ENCODE measurements at regions not wholly inside any gene's neighbourhood (a gene's known extent, or its start where the extent isn't known, plus 50 kb on each side); places are given as distances from the start of the nearest gene placed in this dataset.

DNA sequence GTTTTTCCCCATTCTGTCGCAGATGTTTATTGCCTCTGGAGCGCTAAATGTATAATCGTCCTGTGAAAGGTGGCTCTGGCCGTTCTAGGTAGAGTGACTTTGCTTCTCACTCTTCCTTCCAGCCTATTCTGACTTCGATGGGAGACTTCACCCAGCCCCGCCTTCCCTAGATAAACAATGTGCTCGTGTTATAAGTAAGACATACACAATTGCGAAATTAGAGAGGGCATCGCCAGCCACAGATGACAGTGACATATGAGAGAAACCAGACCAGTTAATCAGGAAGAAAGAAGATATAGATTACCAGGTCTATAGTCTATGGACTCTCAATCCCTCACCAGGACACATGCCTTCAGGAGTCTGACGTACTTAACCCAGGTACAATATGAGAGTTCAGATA is 1050.5 kb upstream of the AUTS2 start:
- no peak for TF ChIP-seq POLR2AphosphoS5 (IDR thresholded peaks at IDR 0.05; ENCODE audit: borderline replicate concordance, low read depth, low read length)
- TF ChIP-seq EZH2 (IDR thresholded peaks at IDR 0.05): no peak
